Right lobe of liver (tissue), 6 donors: ENCODE measurements at regions not wholly inside any gene's neighbourhood (a gene's known extent, or its start where the extent isn't known, plus 50 kb on each side); places are given as distances from the start of the nearest gene placed in this dataset.
"Not testable (repeated sequence)": the region's sequence is repeated elsewhere in the genome, so short reads cannot be mapped to it uniquely, and the experiment has no call there.

Source experiments
- ATAC-seq, 4 donors: fragments of 200-7000 bp; cut with Tn5 transposase; one replicate each; pipeline ENCODE4 v1.9.1; 2020; ENCODE audit warnings: mild to moderate bottlenecking in 4 of 4, moderate library complexity in 4 of 4
- DNase-seq, 3 donors: peaks; one replicate each; pipeline ENCODE4 v3.0.0-alpha.2; 2020
- H3K27ac ChIP-seq, 3 donors: fragments of 200-600 bp; one replicate each; pipeline ENCODE4 v1.8.0; 2022
- H3K27me3 ChIP-seq, 2 donors: fragments of 200-600 bp; one replicate each; pipeline ENCODE4 v1.8.0; 2022
- H3K36me3 ChIP-seq, 4 donors: fragments of 200-600 bp; sonication (generic) in 1 of 4; one replicate each; pipeline versions ENCODE4 v1.5.1 to v1.8.0; 2017 to 2022; ENCODE audit warnings: control low read depth in 1 of 4
- H3K4me1 ChIP-seq, 4 donors: fragments of 200-600 bp; sonication (generic) in 1 of 4; one replicate each; pipeline versions ENCODE4 v1.5.1 to v1.8.0; 2017 to 2022; ENCODE audit warnings: control low read depth in 1 of 4
- H3K4me3 ChIP-seq, 3 donors: fragments of 200-600 bp; one replicate each; pipeline ENCODE4 v1.8.0; 2022
- H3K9me3 ChIP-seq, 4 donors: fragments of 200-600 bp; sonication (generic) in 1 of 4; one replicate each; pipeline versions ENCODE4 v1.5.1 to v1.8.0; 2017 to 2022; ENCODE audit warnings: control low read depth in 1 of 4
- POLR2A ChIP-seq: fragments of 450-650 bp; IDR thresholded peaks from one replicate; pipeline ENCODE4 v1.6.1; 2017; ENCODE audit warnings: antibody characterized with exemption, mild to moderate bottlenecking
- WGBS: methylation state at CpG from one replicate; pipeline ENCODE4 v1.1.6; 2018; ENCODE audit warnings: low coverage, low lambda C conversion rate; ENCODE audit not compliant: insufficient coverage; ENCODE audit errors: missing lambda C conversion rate; 5-methylcytosine and 5-hydroxymethylcytosine counted together
- intact Hi-C, 2 donors: fragments of 100-400 bp; cut with DNase I; formaldehyde crosslinking; loops; one replicate each; pipeline versions ENCODE4 v1.11.2 to v1.14.1; 2022
- TF ChIP-seq, protein P1 (sequence below), 4 donors: fragments of 200-600 bp in 3 of 4; fragments of 450-650 bp in 1 of 4; IDR thresholded peaks; one replicate each; pipeline versions ENCODE4 v1.5.1 to v1.8.0; 2016 to 2022; ENCODE audit warnings: antibody characterized with exemption in 4 of 4, mild to moderate bottlenecking in 2 of 4
- donor health status: DM: no; HTN: yes; CAD: no.
- donor health status: DM: no; HTN: no; CAD: no.
- donor health status: DM: no; HTN: no; CAD: no.
- donor health status: DM: no; HTN: yes; CAD: no.
- donor health status: DM: no; HTN: yes; CAD: no.

- intact Hi-C loops = no loop called here
- H3K4me3 ChIP-seq = no peak overlapping the region
- H3K27me3 ChIP-seq = no peaks in the 10 kb centered on the region
- TF ChIP-seq, protein P1, sequence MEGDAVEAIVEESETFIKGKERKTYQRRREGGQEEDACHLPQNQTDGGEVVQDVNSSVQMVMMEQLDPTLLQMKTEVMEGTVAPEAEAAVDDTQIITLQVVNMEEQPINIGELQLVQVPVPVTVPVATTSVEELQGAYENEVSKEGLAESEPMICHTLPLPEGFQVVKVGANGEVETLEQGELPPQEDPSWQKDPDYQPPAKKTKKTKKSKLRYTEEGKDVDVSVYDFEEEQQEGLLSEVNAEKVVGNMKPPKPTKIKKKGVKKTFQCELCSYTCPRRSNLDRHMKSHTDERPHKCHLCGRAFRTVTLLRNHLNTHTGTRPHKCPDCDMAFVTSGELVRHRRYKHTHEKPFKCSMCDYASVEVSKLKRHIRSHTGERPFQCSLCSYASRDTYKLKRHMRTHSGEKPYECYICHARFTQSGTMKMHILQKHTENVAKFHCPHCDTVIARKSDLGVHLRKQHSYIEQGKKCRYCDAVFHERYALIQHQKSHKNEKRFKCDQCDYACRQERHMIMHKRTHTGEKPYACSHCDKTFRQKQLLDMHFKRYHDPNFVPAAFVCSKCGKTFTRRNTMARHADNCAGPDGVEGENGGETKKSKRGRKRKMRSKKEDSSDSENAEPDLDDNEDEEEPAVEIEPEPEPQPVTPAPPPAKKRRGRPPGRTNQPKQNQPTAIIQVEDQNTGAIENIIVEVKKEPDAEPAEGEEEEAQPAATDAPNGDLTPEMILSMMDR (IDR thresholded peaks at IDR 0.05) = no peak
- no peak for TF ChIP-seq POLR2A
- no peaks in the 10 kb centered on the region for H3K9me3 ChIP-seq
- no peak for DNase-seq
- no peaks in the 10 kb centered on the region for H3K4me1 ChIP-seq
- no peak for ATAC-seq
- H3K27ac ChIP-seq = no peak overlapping the region
- no peaks in the 10 kb centered on the region for H3K36me3 ChIP-seq
- WGBS = 56% methylated on average over 4 of the region's 4 CpGs
These were observed 721.2 kb downstream of the CDH18 start for GRCh38 chr5:19266791-19267190.

DNA sequence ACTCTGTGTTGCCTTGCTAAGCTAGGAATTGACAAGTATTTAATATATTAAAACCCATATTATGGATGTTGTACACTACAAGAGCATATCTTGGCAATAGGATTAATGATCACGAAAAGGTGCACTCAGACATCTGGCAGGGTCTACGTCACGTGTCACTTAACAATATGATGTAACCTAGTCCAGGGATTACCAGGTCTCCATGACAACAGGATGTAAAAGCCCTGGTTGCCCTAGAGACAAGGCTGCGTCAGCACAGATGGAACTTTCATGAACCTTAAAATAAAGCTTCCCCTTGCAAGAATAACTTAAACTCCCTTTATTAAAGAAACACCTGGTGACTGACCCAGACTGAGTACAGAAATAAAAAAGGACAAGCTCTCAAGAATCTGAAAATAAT lies 717.8 kb downstream of the CDH18 start:
- ATAC-seq (no peak), DNase-seq (no peak)
- Histone ChIP-seq H3K27me3 (no peaks in the 10 kb centered on the region), H3K4me3 (no peak overlapping the region), H3K9me3 (no peaks in the 10 kb centered on the region), H3K27ac (no peak overlapping the region), H3K4me1 (no peaks in the 10 kb centered on the region), H3K36me3 (no peaks in the 10 kb centered on the region)
- intact Hi-C loops = no loop called here
- TF ChIP-seq, protein P1 (IDR thresholded peaks at IDR 0.05) = no peak
- TF ChIP-seq POLR2A = no peak
- 44% methylated on average over 4 of the region's 4 CpGs for WGBS

- no peak for ATAC-seq
- H3K27me3 ChIP-seq = no peaks in the 10 kb centered on the region
- H3K4me3 ChIP-seq = no peak overlapping the region
- H3K9me3 ChIP-seq = peaks cover 0 to 2% (median 0%) of the 10 kb centered on the region in 4 donors
- 34% methylated on average over 3 of the region's 3 CpGs for WGBS
- intact Hi-C loops = no loop called here
- H3K36me3 ChIP-seq = no peaks in the 10 kb centered on the region
- H3K27ac ChIP-seq = no peak overlapping the region
- no peaks in the 10 kb centered on the region for H3K4me1 ChIP-seq
- DNase-seq = no peak
- TF ChIP-seq, protein P1 (IDR thresholded peaks at IDR 0.05) = no peak
- no peak for TF ChIP-seq POLR2A
These were observed 713.4 kb downstream of the CDH18 start for GRCh38 chr5:19274578-19274977.

GRCh38 chr5:19285286-19285685 lies 702.7 kb downstream of the CDH18 start:
- no peak overlapping the region for H3K4me3 ChIP-seq
- H3K36me3 ChIP-seq = no peaks in the 10 kb centered on the region
- intact Hi-C loops = no loop called here
- no peak for DNase-seq
- no peak overlapping the region for H3K27ac ChIP-seq
- H3K9me3 ChIP-seq = no peaks in the 10 kb centered on the region
- no peaks in the 10 kb centered on the region for H3K27me3 ChIP-seq
- WGBS = 68% methylated on average over 3 of the region's 3 CpGs
- no peaks in the 10 kb centered on the region for H3K4me1 ChIP-seq
- no peak for TF ChIP-seq POLR2A
- TF ChIP-seq, protein P1 (IDR thresholded peaks at IDR 0.05) = no peak
- ATAC-seq = no peak

DNA sequence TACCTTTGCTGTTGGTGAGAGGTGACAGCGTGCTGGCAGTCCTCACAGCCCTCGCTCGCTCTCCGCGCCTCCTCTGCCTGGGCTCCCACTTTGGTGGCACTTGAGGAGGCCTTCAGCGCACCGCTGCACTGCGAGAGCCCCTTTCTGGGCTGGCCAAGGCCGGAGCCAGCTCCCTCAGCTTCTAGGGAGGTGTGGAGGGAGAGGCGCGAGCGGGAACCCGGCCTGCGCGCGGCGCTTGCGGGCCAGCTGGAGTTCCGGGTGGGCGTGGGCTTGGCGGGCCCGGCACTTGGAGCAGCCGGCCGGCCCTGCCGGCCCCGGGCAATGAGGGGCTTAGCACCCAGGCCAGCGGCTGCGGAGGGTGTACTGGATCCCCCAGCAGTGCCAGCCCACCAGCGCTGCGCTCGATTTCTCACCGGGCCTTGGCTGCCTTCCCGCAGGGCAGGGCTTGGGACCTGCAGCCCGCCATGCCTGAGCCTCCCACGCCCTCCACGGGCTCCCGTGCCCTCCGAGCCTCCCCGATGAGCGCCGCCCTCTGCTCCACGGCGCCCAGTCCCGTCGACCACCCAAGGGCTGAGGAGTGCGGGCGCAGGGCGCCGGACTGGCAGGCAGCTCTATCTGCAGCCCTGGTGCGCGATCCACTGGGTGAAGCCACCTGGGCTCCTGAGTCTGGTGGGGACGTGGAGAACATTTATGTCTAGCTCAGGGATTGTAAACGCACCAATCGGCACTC lies 700.3 kb downstream of the CDH18 start:
- H3K36me3 ChIP-seq, H3K9me3 ChIP-seq, H3K27ac ChIP-seq, H3K27me3 ChIP-seq, ATAC-seq, H3K4me3 ChIP-seq, DNase-seq, intact Hi-C loops, H3K4me1 ChIP-seq: not testable (repeated sequence)
- WGBS = 89% methylated on average over 7 of the region's 54 CpGs

- ATAC-seq, H3K27me3 ChIP-seq, H3K4me1 ChIP-seq, H3K36me3 ChIP-seq, intact Hi-C loops, H3K27ac ChIP-seq, H3K9me3 ChIP-seq, DNase-seq, H3K4me3 ChIP-seq: not testable (repeated sequence)
- 48% methylated on average over 4 of the region's 8 CpGs for WGBS
These were observed 699.7 kb downstream of the CDH18 start for GRCh38 chr5:19288311-19288710.
